Limb (tissue), 2 donors: ENCODE measurements at regions not wholly inside any gene's neighbourhood (a gene's known extent, or its start where the extent isn't known, plus 50 kb on each side); places are given as distances from the start of the nearest gene placed in this dataset.
A peak's percentile ranks its signal among the peaks of the same experiment; 100 is the strongest.

ENCODE experiments used
- DNase-seq, 2 donors: peaks; one replicate each; pipeline ENCODE4 v3.0.0-alpha.2; 2016; ENCODE audit errors: extremely low spot score in 2 of 2

GRCh38 chr16:54231919-54232318 lies 54.7 kb downstream of the IRX3 start:
- DNase-seq, result no peak

GRCh38 chr16:54231336-54231735 lies 55.3 kb downstream of the IRX3 start:
- DNase-seq, result no peak

- no peak for DNase-seq
These were observed 58.3 kb downstream of the IRX3 start for GRCh38 chr16:54228325-54228724.

GRCh38 chr16:54226296-54227010 lies 60.1 kb downstream of the IRX3 start:
- no peak for DNase-seq

GRCh38 chr16:54219709-54220108 lies 66.9 kb downstream of the IRX3 start:
- DNase-seq, result no peak

GRCh38 chr16:54216688-54217087 lies 69.9 kb downstream of the IRX3 start:
- no peak for DNase-seq

GRCh38 chr16:54216268-54216667 lies 70.3 kb downstream of the IRX3 start:
- DNase-seq, result peak in 1 of 2 donors; percentile 61

- DNase-seq, result no peak
These were observed 71.1 kb downstream of the IRX3 start for GRCh38 chr16:54215471-54215870.

- DNase-seq, result no peak
These were observed 73.3 kb downstream of the IRX3 start for GRCh38 chr16:54213322-54213721.

- peak in 1 of 2 donors; percentile 34 for DNase-seq
These were observed 73.7 kb downstream of the IRX3 start for GRCh38 chr16:54212893-54213292.

- no peak for DNase-seq
These were observed 75.4 kb downstream of the IRX3 start for GRCh38 chr16:54211203-54211602.

GRCh38 chr16:54210452-54211125 lies 76.0 kb downstream of the IRX3 start:
- no peak for DNase-seq

- DNase-seq, result no peak
These were observed 78.3 kb downstream of the IRX3 start for GRCh38 chr16:54208237-54208636.

- DNase-seq, result no peak
These were observed 78.8 kb downstream of the IRX3 start for GRCh38 chr16:54207837-54208236.

- no peak for DNase-seq
These were observed 81.8 kb downstream of the IRX3 start for GRCh38 chr16:54204756-54205155.

GRCh38 chr16:54203851-54204505 lies 82.6 kb downstream of the IRX3 start:
- no peak for DNase-seq

GRCh38 chr16:54203384-54203783 lies 83.2 kb downstream of the IRX3 start:
- DNase-seq, result no peak
